Endodermal cell (in vitro differentiated cells): ENCODE measurements at regions not wholly inside any gene's neighbourhood (a gene's known extent, or its start where the extent isn't known, plus 50 kb on each side); places are given as distances from the start of the nearest gene placed in this dataset.

Source experiments
- DNase-seq: peaks from one replicate; pipeline ENCODE4 v3.0.0-alpha.2; 2017
- H3K27ac ChIP-seq: 2 replicates; pipeline ENCODE4 v1.5.1; 2013; ENCODE audit warnings: mild to moderate bottlenecking, low read depth, low read length, moderate library complexity
- H3K27me3 ChIP-seq: 2 replicates; pipeline ENCODE4 v1.6.1; 2013; ENCODE audit warnings: mild to moderate bottlenecking, low read length, moderate library complexity; ENCODE audit not compliant: insufficient read depth, control insufficient read depth, poor library complexity, severe bottlenecking
- H3K36me3 ChIP-seq: 2 replicates; pipeline ENCODE4 v1.7.0; 2013; ENCODE audit warnings: mild to moderate bottlenecking, low read length, moderate library complexity; ENCODE audit not compliant: control insufficient read depth, insufficient read depth
- H3K4me1 ChIP-seq: one replicate; pipeline ENCODE4 v1.7.0; 2013; ENCODE audit warnings: low read length; ENCODE audit not compliant: control insufficient read depth, insufficient read depth
- H3K4me3 ChIP-seq: 2 replicates; pipeline ENCODE4 v1.5.1; 2013; ENCODE audit warnings: mild to moderate bottlenecking, low read length, moderate library complexity
- H3K9ac ChIP-seq: 2 replicates; pipeline ENCODE4 v1.6.1; 2013; ENCODE audit warnings: mild to moderate bottlenecking, low read length, moderate library complexity; ENCODE audit not compliant: poor library complexity, severe bottlenecking; ENCODE audit errors: extremely low read depth
- H3K9me3 ChIP-seq: 2 replicates; pipeline ENCODE4 v1.6.1; 2013; ENCODE audit warnings: mild to moderate bottlenecking, low read length, moderate library complexity; ENCODE audit not compliant: control insufficient read depth
- H3K27ac Mint-ChIP-seq: 2 replicates; pipeline ENCODE4 v1.8.0; 2020; ENCODE audit warnings: mixed read lengths
- H3K27me3 Mint-ChIP-seq: 2 replicates; pipeline ENCODE4 v1.8.0; 2021; ENCODE audit warnings: mild to moderate bottlenecking, mixed read lengths; ENCODE audit not compliant: insufficient read depth
- H3K36me3 Mint-ChIP-seq: 2 replicates; pipeline ENCODE4 v1.8.0; 2020; ENCODE audit warnings: low read depth, mixed read lengths
- H3K4me1 Mint-ChIP-seq: 2 replicates; pipeline ENCODE4 v1.8.0; 2020; ENCODE audit warnings: mixed read lengths
- H3K4me3 Mint-ChIP-seq: 2 replicates; pipeline ENCODE4 v1.8.0; 2020; ENCODE audit warnings: mild to moderate bottlenecking, moderate library complexity, mixed read lengths
- H3K9me3 Mint-ChIP-seq: 2 replicates; pipeline ENCODE4 v1.8.0; 2020; ENCODE audit warnings: mild to moderate bottlenecking, mixed read lengths
- WGBS, 2 experiments: methylation state at CpG; one replicate each; pipeline versions ENCODE4 v1.1.5 to v1.1.7; 2013; ENCODE audit warnings: missing lambda C conversion rate in 2 of 2, mixed read lengths in 1 of 2; ENCODE audit not compliant: insufficient coverage in 1 of 2, insufficient read length in 1 of 2; 5-methylcytosine and 5-hydroxymethylcytosine counted together
- TF ChIP-seq, protein P1 (sequence below): fragments of 200-600 bp; sonication (generic); conservative IDR thresholded peaks from 2 replicates; pipeline ENCODE4 v1.5.0; 2021; ENCODE audit warnings: antibody characterized with exemption, mild to moderate bottlenecking

DNA sequence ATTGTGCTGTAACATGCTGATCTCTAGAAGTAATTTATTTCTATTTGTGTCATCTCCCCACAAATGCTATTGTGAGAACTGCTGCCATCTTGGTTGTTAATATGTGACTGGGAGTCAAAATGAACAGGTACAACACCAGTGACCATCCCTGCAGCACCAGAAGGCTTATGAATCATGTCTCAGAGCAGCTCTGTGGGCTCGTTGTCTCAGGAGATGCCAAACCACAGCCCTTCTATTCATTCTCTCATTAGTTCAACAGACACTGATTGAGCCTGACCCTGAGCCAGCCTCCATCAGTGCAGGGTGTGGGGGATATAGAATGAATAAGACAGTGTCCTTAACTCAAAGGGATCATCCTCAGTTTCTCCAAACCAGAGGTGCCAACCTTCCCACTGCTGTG lies 92.5 kb downstream of the UTP18 start:
- 87% methylated on average over 1 of the region's 1 CpG; no CpG with 5 or more reads in 1 of the 2 experiments for WGBS, 2 experiments
- H3K9me3 ChIP-seq, result no peaks in the 10 kb centered on the region
- no peak overlapping the region for H3K4me3 ChIP-seq
- Mint-ChIP-seq H3K27ac (no peak overlapping the region), H3K27me3 (no peaks in the 10 kb centered on the region), H3K9me3 (no peaks in the 10 kb centered on the region), H3K4me1 (no peaks in the 10 kb centered on the region), H3K36me3 (no peaks in the 10 kb centered on the region), H3K4me3 (no peak overlapping the region)
- no peak overlapping the region for H3K9ac ChIP-seq
- no peak for DNase-seq
- H3K27ac ChIP-seq, result no peak overlapping the region
- TF ChIP-seq, protein P1, sequence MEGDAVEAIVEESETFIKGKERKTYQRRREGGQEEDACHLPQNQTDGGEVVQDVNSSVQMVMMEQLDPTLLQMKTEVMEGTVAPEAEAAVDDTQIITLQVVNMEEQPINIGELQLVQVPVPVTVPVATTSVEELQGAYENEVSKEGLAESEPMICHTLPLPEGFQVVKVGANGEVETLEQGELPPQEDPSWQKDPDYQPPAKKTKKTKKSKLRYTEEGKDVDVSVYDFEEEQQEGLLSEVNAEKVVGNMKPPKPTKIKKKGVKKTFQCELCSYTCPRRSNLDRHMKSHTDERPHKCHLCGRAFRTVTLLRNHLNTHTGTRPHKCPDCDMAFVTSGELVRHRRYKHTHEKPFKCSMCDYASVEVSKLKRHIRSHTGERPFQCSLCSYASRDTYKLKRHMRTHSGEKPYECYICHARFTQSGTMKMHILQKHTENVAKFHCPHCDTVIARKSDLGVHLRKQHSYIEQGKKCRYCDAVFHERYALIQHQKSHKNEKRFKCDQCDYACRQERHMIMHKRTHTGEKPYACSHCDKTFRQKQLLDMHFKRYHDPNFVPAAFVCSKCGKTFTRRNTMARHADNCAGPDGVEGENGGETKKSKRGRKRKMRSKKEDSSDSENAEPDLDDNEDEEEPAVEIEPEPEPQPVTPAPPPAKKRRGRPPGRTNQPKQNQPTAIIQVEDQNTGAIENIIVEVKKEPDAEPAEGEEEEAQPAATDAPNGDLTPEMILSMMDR, result no peak
- H3K36me3 ChIP-seq, result no peaks in the 10 kb centered on the region
- no peaks in the 10 kb centered on the region for H3K4me1 ChIP-seq
- H3K27me3 ChIP-seq, result no peaks in the 10 kb centered on the region

DNA sequence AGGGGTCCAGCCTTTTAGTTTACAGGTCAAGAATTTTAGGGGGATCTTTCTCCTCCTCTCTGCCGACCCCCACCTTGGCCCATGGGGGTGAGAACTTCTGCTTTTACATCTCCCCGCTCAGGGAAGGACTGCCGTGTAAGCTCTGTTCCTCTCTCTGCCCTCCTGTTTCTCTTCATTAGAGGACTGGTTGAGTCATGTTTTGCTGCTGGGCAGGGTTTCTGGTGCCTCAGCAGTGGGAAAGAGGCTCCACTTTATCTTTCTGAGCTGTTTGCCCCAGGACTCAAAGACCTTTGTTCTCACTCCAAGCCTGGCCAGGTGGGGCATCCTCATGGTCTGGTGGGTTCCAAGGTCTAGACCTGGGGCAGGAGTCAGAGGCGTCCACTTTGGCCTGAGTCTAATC lies 93.0 kb downstream of the UTP18 start:
- Histone ChIP-seq H3K9ac (no peak overlapping the region), H3K36me3 (no peaks in the 10 kb centered on the region), H3K4me3 (no peak overlapping the region), H3K27me3 (no peaks in the 10 kb centered on the region), H3K4me1 (no peaks in the 10 kb centered on the region), H3K27ac (no peak overlapping the region), H3K9me3 (no peaks in the 10 kb centered on the region)
- Mint-ChIP-seq H3K36me3 (no peaks in the 10 kb centered on the region), H3K9me3 (no peaks in the 10 kb centered on the region), H3K4me1 (no peaks in the 10 kb centered on the region), H3K27me3 (no peaks in the 10 kb centered on the region), H3K4me3 (no peak overlapping the region), H3K27ac (no peak overlapping the region)
- 82 to 92% methylated on average over 2 to 4 of the region's 4 CpGs for WGBS, 2 experiments
- TF ChIP-seq, protein P1, result no peak
- no peak for DNase-seq

GRCh38 chr17:51354936-51355335 lies 94.6 kb downstream of the UTP18 start:
- Histone ChIP-seq H3K27ac (no peak overlapping the region), H3K4me1 (no peaks in the 10 kb centered on the region), H3K4me3 (no peak overlapping the region), H3K9me3 (no peaks in the 10 kb centered on the region), H3K36me3 (no peaks in the 10 kb centered on the region), H3K27me3 (no peaks in the 10 kb centered on the region), H3K9ac (no peak overlapping the region)
- H3K27me3 Mint-ChIP-seq, result no peaks in the 10 kb centered on the region
- no peak overlapping the region for H3K4me3 Mint-ChIP-seq
- H3K36me3 Mint-ChIP-seq, result no peaks in the 10 kb centered on the region
- DNase-seq, result no peak
- no peaks in the 10 kb centered on the region for H3K4me1 Mint-ChIP-seq
- no peak overlapping the region for H3K27ac Mint-ChIP-seq
- 63 to 88% methylated on average over 1 to 2 of the region's 2 CpGs for WGBS, 2 experiments
- TF ChIP-seq, protein P1, result no peak
- H3K9me3 Mint-ChIP-seq, result no peaks in the 10 kb centered on the region
